ENCODE measurements at regions not wholly inside any gene's neighbourhood (a gene's known extent, or its start where the extent isn't known, plus 50 kb on each side); places are given as distances from the start of the nearest gene placed in this dataset.
A peak's percentile ranks its signal among the peaks of the same experiment; 100 is the strongest.

GRCh38 chr4:43999669-44000068 lies 448.9 kb downstream of the KCTD8 start:
- no peak for DNase-seq

GRCh38 chr4:44002368-44002767 lies 446.2 kb downstream of the KCTD8 start:
- DNase-seq: no peak

GRCh38 chr4:44016570-44017421 lies 431.8 kb downstream of the KCTD8 start:
- DNase-seq: peak; percentile 59

DNA sequence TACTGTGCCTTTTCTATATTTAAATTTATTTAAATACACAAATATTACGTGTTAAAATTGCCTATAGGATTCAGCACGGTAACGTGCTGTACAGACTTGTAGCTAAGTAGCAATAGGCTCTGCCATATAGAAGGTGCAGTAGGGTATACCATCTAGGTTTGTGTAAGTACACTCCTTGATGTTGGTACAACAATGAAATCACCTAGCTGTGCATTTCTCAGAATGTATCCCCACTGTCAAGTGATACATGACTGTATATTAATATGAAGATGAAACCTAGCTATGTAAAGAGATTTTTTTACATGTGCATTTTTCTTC lies 431.2 kb downstream of the KCTD8 start:
- DNase-seq: peak; percentile 21

- DNase-seq: no peak
These were observed 428.9 kb downstream of the KCTD8 start for GRCh38 chr4:44019721-44020120.

DNA sequence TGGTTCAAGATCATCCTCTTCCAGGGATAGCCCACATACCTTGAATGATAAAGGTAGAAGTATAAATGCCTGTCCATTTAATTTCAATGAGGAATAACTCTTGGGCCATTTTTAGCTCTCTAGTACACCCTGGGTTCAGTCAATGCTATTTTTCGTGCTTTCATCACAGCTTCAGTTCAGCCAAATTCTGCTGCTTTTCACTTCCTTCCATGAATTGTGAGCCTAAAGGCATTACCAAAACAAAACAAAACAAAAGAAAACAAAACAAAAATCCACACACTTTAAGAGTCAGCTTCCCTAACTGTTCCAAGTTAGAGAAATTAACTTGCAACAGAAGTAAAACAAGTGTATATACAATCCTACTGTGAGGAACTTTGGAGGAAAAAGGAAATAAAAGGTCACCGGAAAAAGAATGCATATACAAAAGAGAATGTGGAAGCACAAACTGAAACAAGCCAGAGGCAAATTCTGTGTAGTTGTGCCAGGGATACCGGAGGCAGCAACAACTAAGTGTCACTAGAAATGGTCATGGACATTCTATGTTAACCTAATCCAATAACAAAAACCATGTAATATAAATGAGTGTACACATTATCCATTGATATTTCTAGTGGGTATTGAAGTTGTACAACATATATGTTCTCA lies 423.1 kb downstream of the KCTD8 start:
- no peak for DNase-seq

DNA sequence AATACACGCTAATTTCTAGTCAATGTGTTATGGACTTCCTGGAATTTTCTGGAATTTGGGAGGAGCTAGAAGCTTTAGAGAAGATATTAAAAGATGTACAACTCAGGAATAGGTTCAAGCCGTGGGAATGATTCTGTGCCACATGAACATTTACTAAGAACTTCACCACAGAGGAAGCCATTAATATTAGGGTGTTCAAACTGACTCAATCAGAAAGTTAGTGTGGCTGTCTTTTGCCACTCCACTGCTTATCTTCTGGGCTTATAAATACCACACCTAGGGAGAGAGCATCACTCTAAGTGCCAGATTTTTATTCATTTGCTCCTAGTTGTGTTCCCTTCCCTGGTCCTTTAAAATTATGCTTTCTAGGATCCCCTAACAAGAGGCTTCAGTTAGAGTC lies 409.8 kb downstream of the KCTD8 start:
- no peak for DNase-seq

GRCh38 chr4:44046491-44046890 lies 402.1 kb downstream of the KCTD8 start:
- DNase-seq: no peak

GRCh38 chr4:44056721-44057151 lies 391.9 kb downstream of the KCTD8 start:
- no peak for DNase-seq

DNA sequence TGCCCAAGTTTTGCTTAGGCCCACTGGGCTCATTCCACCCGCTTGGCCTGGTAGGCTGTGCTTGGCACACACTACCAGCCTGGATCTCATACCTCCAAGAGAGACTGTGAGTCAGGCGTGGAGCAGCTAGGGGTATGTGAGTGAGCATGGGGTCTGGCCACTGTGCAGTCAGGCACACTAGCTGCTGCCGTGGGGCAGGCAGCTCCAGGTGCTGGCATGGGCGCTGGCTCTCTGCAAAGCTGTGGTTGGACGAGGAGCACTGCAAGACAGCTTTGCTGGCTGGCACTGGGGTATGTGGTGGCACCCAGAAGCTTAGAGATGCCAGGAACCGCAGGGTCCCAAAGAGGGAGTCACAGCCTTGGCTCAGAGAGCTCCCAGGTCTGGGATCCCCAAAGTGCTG lies 377.8 kb downstream of the KCTD8 start:
- DNase-seq: no peak

DNA sequence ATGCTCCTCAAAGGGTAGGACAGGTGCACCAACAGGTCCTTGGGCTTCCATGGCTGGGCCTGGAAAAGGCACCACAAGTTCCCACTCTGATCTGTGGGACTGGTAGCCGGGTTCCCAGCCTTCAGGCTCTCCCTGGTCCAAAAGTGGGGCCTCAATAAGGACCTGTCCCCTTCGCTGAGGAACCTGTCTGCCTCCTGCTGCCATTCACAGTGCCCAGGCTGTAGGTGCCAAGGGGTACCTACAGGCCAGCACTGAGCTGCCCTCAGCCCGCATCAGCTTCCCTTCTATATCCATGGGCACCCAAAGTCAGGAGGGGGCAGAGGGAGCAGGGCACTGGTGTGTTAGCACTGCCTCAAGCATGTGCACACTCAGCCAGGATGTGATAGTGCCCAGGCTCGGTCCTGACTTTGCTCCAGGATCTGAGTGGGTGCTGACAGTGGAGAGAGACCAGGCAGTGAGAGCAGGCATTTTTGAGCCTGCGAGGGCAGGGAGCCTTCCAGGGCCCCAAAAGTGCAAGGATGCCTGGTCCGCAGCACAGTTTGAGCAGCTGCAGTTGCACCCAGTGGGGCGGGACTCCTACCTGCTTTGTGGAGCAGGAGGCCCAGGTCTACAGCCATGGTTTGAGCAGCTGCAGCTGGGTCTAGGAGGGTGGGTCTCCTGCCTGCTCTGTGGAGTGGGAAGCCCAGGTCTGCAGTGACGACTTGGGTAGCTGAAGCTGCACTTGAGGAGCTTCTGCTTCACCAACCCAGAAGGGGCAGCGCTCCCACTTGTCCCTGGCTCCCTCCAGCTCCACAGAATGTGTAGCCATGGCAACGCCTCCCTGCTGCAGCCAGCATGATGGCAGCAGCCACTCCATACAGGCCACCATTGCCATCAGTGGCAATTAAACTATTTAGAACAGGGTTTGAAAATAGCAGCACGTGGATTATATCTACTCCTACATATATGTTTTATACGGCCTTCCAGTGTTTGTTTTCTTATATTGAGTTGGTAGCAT lies 376.4 kb downstream of the KCTD8 start:
- no peak for DNase-seq

DNA sequence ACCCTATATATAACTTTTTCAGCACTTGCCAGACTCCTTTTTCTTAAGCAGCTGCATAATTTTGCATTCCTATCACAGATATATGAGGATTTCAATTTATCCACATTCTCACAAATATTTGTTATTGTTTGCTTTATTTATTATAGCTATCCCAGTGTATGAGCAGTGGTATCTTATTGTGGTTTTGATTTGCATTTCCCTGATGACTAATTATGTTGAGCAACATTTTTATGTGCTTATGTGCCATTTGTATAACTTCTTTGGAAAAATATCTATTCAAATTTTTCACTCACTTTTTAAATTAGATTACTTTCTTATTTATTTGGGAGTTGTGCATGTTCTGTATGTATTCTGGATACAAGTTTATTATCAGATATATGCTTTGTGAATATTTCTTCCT lies 361.9 kb downstream of the KCTD8 start:
- DNase-seq: no peak

DNA sequence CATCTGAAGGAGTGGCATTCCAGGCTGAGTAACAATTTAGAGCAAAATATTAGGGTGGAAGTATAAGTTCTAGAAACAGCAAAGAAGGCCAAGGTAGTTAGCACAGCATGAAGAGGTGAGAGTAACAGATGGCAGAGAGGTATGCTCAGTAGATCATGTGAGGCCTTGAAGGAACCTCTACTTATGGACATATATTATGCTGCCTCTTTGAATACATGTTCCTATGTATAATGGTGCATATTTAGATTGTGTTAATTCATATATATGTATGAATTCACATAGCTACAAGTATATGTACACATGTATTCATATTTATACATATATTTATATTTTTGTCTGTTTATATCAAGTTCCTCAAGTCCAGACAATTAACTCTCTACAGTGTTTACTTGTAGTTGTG lies 355.2 kb downstream of the KCTD8 start:
- DNase-seq: no peak

DNA sequence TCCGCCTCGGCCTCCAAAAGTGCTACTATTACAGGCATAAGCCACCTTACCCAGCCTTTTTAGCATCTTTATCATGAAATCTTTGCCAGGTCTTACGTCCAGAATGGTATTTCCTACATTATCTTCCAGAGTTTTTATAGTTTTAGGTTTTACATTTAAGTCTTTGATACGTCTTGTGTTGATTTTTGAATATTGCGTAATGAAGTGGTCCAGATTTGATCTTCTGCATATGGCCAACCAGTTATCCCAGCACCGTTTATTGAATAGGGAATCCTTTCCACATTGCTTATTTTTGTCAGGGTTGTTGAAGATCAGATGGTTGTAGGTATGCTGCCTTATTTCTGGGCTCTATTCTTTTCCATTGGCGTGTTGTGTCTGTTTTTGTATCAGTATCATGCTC lies 349.6 kb downstream of the KCTD8 start:
- DNase-seq: no peak

GRCh38 chr4:44100456-44100855 lies 348.2 kb downstream of the KCTD8 start:
- DNase-seq: no peak

GRCh38 chr4:44118971-44119680 lies 329.5 kb downstream of the KCTD8 start:
- no peak for DNase-seq

DNA sequence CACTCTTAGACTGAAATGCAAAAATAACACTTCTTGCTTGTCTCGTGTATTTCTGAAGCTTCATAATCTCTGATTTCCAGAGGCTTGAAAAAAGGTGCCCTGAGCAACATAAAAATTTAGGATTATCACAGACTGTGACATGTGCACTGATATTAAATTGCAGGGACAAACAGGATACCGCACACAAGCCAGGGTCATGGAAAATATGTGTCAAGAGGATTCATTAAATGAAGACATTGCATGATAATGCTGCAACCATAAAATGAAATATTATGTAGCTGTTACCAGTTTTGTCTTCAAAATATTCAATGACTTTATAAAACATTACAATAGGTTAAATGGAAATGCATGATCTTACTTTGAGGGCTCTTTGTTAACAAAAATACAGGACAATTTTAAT lies 328.0 kb downstream of the KCTD8 start:
- no peak for DNase-seq

GRCh38 chr4:44121210-44121609 lies 327.4 kb downstream of the KCTD8 start:
- no peak for DNase-seq
